ENCODE measurements at regions not wholly inside any gene's neighbourhood (a gene's known extent, or its start where the extent isn't known, plus 50 kb on each side); places are given as distances from the start of the nearest gene placed in this dataset.

GRCh38 chr1:101364370-101365120, 127.7 kb downstream of the S1PR1 start:
- no peaks in the 10 kb centered on the region for H3K4me1 ChIP-seq
- intact Hi-C loops (cut with DNase I; ENCODE audit: low total_unique reads) = no loop called here
- TF ChIP-seq POLR2A (IDR thresholded peaks at IDR 0.05) (no peak), CTCF (IDR thresholded peaks at IDR 0.05) (no peak)

GRCh38 chr1:101365186-101365585, 128.4 kb downstream of the S1PR1 start:
- TF ChIP-seq POLR2A (IDR thresholded peaks at IDR 0.05) = no peak
- TF ChIP-seq CTCF (IDR thresholded peaks at IDR 0.05) = no peak
- intact Hi-C loops (cut with DNase I; ENCODE audit: low total_unique reads) = no loop called here
- Histone ChIP-seq H3K36me3 (ENCODE audit: low read depth, missing control alignments) (no peaks in the 10 kb centered on the region), H3K4me1 (no peaks in the 10 kb centered on the region), H3K27me3 (no peaks in the 10 kb centered on the region), H3K27ac (no peak overlapping the region), H3K4me3 (no peak overlapping the region), H3K9me3 (no peaks in the 10 kb centered on the region)
- DNase-seq = no peak
- WGBS, 2 donors = 78 to 82% methylated on average over 3 of the region's 3 CpGs

More at GRCh38 chr1:101364370-101365120, 127.7 kb downstream of the S1PR1 start:
- H3K4me3 ChIP-seq = no peak overlapping the region
- H3K36me3 ChIP-seq (ENCODE audit: low read depth, missing control alignments) = no peaks in the 10 kb centered on the region
- no peak for DNase-seq
- no peaks in the 10 kb centered on the region for H3K27me3 ChIP-seq
- WGBS, 2 donors = 87 to 97% methylated on average over 3 of the region's 3 CpGs
- H3K27ac ChIP-seq = no peak overlapping the region
- no peaks in the 10 kb centered on the region for H3K9me3 ChIP-seq

GRCh38 chr1:101365878-101366277, 129.1 kb downstream of the S1PR1 start:
- no peak for TF ChIP-seq CTCF (IDR thresholded peaks at IDR 0.05)
- no peak for TF ChIP-seq POLR2A (IDR thresholded peaks at IDR 0.05)
- no peaks in the 10 kb centered on the region for H3K4me1 ChIP-seq
- no peaks in the 10 kb centered on the region for H3K9me3 ChIP-seq
- 81 to 84% methylated on average over 2 of the region's 2 CpGs for WGBS, 2 donors
- no peaks in the 10 kb centered on the region for H3K27me3 ChIP-seq
- no peaks in the 10 kb centered on the region for H3K36me3 ChIP-seq (ENCODE audit: low read depth, missing control alignments)
- H3K27ac ChIP-seq = no peak overlapping the region
- H3K4me3 ChIP-seq = no peak overlapping the region
- intact Hi-C loops (cut with DNase I; ENCODE audit: low total_unique reads) = no loop called here
- DNase-seq = no peak

- no peaks in the 10 kb centered on the region for H3K36me3 ChIP-seq (ENCODE audit: low read depth, missing control alignments)
- no peaks in the 10 kb centered on the region for H3K4me1 ChIP-seq
- TF ChIP-seq POLR2A (IDR thresholded peaks at IDR 0.05) (no peak), CTCF (IDR thresholded peaks at IDR 0.05) (no peak)
- intact Hi-C loops (cut with DNase I; ENCODE audit: low total_unique reads) = no loop called here
- no peak overlapping the region for H3K4me3 ChIP-seq
- no peak for DNase-seq
- H3K9me3 ChIP-seq = no peaks in the 10 kb centered on the region
- H3K27ac ChIP-seq = no peak overlapping the region
- no peaks in the 10 kb centered on the region for H3K27me3 ChIP-seq
Observed at GRCh38 chr1:101366513-101367215, 129.8 kb downstream of the S1PR1 start.
